Spinal cord (tissue), 9 donors: ENCODE measurements at regions not wholly inside any gene's neighbourhood (a gene's known extent, or its start where the extent isn't known, plus 50 kb on each side); places are given as distances from the start of the nearest gene placed in this dataset.

Source experiments
- DNase-seq, 6 donors: peaks; one replicate each; pipeline versions ENCODE4 v3.0.0 to v3.0.0-alpha.2; 2013 to 2015; ENCODE audit warnings: low spot score in 6 of 6, low read depth in 4 of 6
- H3K27ac ChIP-seq: one replicate; pipeline ENCODE4 v1.5.1; 2013; ENCODE audit warnings: low read depth, low read length, control low read depth
- H3K27me3 ChIP-seq: one replicate; pipeline ENCODE4 v1.6.1; 2013; ENCODE audit warnings: low read length; ENCODE audit not compliant: control insufficient read depth, insufficient read depth
- H3K36me3 ChIP-seq: one replicate; pipeline ENCODE4 v1.6.1; 2013; ENCODE audit warnings: low read length; ENCODE audit not compliant: control insufficient read depth, insufficient read depth
- H3K4me1 ChIP-seq: one replicate; pipeline ENCODE4 v1.6.1; 2013; ENCODE audit warnings: low read length; ENCODE audit not compliant: control insufficient read depth, insufficient read depth
- H3K4me3 ChIP-seq: one replicate; pipeline ENCODE4 v1.5.1; 2013; ENCODE audit warnings: low read depth, low read length, control low read depth
- H3K9me3 ChIP-seq: one replicate; pipeline ENCODE4 v1.6.1; 2013; ENCODE audit warnings: low read length; ENCODE audit not compliant: control insufficient read depth, insufficient read depth
- WGBS: methylation state at CpG from one replicate; pipeline ENCODE4 v1.1.5; 2013; ENCODE audit warnings: missing lambda C conversion rate; ENCODE audit not compliant: insufficient coverage; 5-methylcytosine and 5-hydroxymethylcytosine counted together
- donor health status: healthy.

DNA sequence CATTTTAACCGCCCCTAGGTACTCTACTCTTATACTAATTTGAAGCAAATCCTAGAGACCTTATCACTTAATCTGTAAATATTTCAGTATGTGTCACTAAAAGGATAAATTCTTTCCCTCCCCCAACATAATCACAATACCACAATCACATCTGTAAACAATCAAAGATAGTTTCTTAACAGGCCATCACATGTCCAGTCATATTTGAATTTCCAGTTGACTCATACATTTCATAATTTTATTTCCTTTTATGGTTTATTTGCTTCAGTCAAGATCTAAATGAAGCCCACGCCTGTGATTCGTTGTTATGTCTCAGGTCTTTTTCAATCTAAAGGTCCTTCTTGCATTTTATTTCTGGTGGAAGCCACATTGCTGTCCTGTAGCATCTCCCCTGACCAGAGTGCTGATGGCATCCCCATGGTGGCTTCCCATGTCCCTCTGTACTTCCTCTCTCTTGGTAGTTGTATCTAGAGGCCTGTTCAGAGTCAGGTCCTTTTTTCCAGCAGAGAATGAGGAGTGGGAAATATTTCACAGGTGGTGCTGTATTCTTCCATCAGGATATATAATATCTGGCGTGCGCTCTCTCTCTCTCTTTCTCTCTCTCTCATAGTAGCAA, 128.6 kb upstream of the SLC22A23 start:
- Histone ChIP-seq H3K36me3 (no peaks in the 10 kb centered on the region), H3K27ac (no peak overlapping the region), H3K27me3 (no peaks in the 10 kb centered on the region), H3K4me3 (no peak overlapping the region), H3K4me1 (no peaks in the 10 kb centered on the region), H3K9me3 (peaks cover 3% of the 10 kb centered on the region)
- DNase-seq, result no peak
- WGBS, result 100% methylated on average over 2 of the region's 5 CpGs

DNA sequence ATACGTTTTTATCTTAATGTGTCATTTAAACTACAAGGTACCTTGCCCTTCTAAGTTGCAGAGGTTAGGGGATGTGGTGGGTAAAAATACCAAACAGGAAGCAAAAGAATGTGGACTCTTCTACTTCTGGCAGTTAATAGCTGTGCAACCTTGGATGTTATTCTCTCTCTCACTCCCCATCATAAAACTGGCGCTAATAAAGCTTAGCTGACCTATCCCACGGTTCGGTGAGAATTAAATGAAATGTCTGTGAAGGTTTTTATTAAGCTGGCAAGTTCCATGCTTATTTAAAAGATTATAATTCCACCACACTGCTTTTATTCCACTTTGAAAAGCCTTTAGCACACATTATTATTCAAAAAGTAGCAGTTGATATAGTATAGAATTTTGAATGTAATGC, 127.8 kb upstream of the SLC22A23 start:
- Histone ChIP-seq H3K36me3 (no peaks in the 10 kb centered on the region), H3K27me3 (no peaks in the 10 kb centered on the region), H3K4me3 (no peak overlapping the region), H3K9me3 (peaks cover 3% of the 10 kb centered on the region), H3K27ac (no peak overlapping the region), H3K4me1 (no peaks in the 10 kb centered on the region)
- DNase-seq, result no peak
- WGBS, result no CpG with 5 or more reads among the region's 4 CpGs

DNA sequence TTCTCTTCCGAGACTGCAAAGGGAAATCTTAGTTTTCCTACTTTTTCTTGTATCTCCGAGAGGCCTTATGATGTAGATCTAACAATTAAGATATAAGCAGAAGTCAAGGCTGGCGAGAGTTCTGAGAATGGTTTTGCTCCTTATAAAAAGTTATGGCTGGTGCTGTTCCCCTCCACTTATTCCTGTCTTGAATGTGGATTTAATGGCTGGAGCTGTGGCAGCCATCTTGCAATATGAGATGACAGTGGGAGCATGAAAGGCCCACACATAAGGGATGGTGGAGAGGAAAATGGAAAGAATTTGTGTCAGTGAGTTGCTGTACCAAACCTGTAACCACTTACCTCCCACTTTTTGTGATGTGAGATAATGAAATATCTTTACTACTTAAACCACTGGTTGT, 124.6 kb upstream of the SLC22A23 start:
- Histone ChIP-seq H3K27ac (no peak overlapping the region), H3K36me3 (no peaks in the 10 kb centered on the region), H3K4me3 (no peak overlapping the region), H3K27me3 (no peaks in the 10 kb centered on the region), H3K9me3 (no peaks in the 10 kb centered on the region), H3K4me1 (no peaks in the 10 kb centered on the region)
- no CpG with 5 or more reads among the region's 3 CpGs for WGBS
- no peak for DNase-seq

DNA sequence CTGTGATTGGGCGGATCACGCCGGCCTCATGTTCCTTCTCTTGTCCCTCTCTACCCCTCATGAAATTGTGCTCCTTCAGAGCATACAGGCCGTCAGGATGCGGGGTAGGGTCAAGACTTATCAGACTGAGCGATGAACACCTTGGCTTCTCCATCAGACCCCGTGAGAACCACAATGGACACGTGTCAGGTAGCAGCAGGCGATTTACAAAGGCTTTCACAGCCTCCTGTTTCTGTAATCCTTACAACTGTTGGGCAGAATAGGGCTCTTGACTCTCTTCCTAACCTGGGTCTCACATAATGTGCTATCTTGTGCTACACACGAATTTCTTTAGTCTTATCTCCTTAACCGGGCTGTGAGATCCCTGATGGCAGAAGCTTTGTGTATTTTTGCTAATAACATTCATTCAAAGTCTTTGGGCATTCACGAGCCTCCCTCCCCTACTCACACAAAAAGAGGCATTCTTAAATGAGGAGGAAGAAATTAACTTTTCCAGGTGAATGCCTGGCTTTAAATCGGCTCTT, 122.9 kb upstream of the SLC22A23 start:
- Histone ChIP-seq H3K27me3 (no peaks in the 10 kb centered on the region), H3K4me1 (no peaks in the 10 kb centered on the region), H3K9me3 (no peaks in the 10 kb centered on the region), H3K27ac (no peak overlapping the region), H3K4me3 (no peak overlapping the region), H3K36me3 (no peaks in the 10 kb centered on the region)
- DNase-seq, result no peak
- 85% methylated on average over 9 of the region's 13 CpGs for WGBS

DNA sequence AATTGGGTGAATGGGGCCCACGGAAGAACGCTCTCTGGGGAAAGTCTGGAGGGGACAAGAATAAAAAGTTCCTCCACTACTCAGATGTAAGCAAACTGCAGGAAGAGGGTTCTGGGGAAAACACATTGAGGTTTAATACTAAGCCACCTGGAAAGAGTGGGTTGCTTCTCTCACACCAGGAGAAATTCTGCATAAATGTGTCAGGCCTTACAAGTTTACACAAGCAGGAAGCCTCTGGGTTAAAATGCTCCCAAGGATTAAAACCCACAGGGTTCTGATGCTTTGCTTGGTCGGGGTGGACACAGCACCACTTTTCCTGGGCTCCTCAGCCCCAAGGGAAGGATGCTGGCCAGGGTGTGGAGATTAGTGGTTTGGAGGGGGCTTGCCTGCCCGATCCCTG, 122.1 kb upstream of the SLC22A23 start:
- no peaks in the 10 kb centered on the region for H3K36me3 ChIP-seq
- H3K4me1 ChIP-seq, result no peaks in the 10 kb centered on the region
- H3K4me3 ChIP-seq, result no peak overlapping the region
- no peaks in the 10 kb centered on the region for H3K9me3 ChIP-seq
- no peak for DNase-seq
- H3K27ac ChIP-seq, result no peak overlapping the region
- 90% methylated on average over 2 of the region's 4 CpGs for WGBS
- H3K27me3 ChIP-seq, result no peaks in the 10 kb centered on the region

DNA sequence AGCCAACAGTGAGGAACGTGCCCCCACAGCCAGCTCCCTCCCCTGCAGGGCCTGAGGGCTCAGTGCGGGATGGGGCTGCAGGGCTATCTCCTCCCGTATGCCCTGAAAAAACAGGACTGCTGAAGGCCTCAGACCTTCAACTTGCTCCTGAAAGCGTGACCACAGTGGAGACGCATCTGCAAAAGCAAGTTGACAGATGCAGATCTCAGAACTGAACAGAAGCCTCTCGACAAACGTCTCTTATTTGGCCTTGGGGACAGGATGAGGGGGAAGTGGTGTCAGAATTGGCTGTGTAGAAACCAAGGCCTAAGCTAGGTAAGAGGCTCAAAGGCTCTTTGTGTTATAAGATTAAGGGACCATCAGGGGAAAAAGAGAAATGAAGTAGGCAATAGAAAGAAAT, 120.7 kb upstream of the SLC22A23 start:
- Histone ChIP-seq H3K27me3 (no peaks in the 10 kb centered on the region), H3K4me3 (no peak overlapping the region), H3K36me3 (no peaks in the 10 kb centered on the region), H3K9me3 (no peaks in the 10 kb centered on the region), H3K27ac (no peak overlapping the region), H3K4me1 (no peaks in the 10 kb centered on the region)
- 58% methylated on average over 7 of the region's 7 CpGs for WGBS
- DNase-seq, result no peak

DNA sequence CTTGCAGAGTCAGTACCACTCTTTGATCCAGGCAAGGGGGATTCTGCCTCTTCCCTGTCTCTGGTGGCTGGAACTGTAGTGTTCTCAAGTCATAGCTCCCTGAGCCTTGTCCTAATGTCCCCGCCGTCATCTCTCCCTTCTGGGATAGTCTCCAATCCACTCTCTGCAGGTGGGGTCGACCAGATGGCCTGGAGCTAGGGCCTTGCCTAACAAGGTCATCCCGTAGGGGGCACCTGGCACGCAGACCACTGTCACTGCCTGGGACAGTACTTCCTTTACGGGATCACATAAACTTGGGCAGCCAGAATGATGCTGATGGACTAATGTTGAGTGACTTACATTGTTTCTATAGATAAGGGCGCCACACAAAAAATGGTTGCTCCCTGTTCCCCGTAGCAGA, 118.9 kb upstream of the SLC22A23 start:
- H3K4me3 ChIP-seq, result no peak overlapping the region
- WGBS, result 87% methylated on average over 6 of the region's 8 CpGs
- no peak overlapping the region for H3K27ac ChIP-seq
- DNase-seq, result no peak
- H3K36me3 ChIP-seq, result no peaks in the 10 kb centered on the region
- H3K4me1 ChIP-seq, result peaks cover 4% of the 10 kb centered on the region
- H3K9me3 ChIP-seq, result no peaks in the 10 kb centered on the region
- H3K27me3 ChIP-seq, result no peaks in the 10 kb centered on the region

DNA sequence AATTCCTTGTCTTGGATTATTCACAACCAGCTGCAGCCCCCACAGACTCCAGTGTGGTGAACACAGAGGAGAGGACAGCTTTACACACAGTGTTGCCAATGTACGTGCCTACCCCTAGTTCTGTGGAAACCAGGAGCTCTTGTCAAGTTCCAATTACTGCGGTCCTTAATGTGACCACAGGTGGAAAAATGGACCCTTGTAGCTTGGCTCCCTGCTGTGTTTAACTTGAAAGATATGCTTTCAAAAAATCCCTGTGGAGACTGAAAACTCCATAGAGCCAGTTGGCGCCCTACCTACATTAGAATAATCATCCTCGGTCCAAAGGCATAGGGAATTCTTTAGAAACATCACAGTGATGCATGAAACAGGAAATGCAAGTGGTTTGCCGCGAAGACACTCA, 118.3 kb upstream of the SLC22A23 start:
- WGBS, result 78% methylated on average over 4 of the region's 6 CpGs
- no peak overlapping the region for H3K4me3 ChIP-seq
- peaks cover 4% of the 10 kb centered on the region for H3K4me1 ChIP-seq
- no peaks in the 10 kb centered on the region for H3K27me3 ChIP-seq
- no peaks in the 10 kb centered on the region for H3K9me3 ChIP-seq
- H3K27ac ChIP-seq, result no peak overlapping the region
- DNase-seq, result no peak
- no peaks in the 10 kb centered on the region for H3K36me3 ChIP-seq

DNA sequence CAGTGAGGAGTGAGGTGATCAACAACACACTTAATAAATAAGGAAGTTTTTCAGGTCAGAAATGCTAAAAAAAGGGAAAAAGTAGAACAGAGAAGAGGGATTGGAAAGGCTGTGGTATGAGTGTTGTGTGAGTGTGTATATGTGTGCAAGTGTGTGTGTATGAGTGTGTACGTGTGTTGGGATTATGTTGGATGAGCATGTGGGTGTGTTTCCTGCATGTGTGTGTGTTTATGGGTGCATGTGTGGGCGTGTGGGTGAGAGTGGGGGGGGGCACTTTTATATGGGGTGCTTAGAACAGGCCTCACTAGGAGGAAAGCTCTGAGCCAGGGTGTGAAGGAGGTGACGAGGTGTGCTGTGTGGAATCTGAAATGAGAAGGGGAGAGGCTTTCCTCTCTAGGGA, 116.8 kb upstream of the SLC22A23 start:
- no peaks in the 10 kb centered on the region for H3K36me3 ChIP-seq
- H3K27ac ChIP-seq, result no peak overlapping the region
- H3K9me3 ChIP-seq, result no peaks in the 10 kb centered on the region
- no peak overlapping the region for H3K4me3 ChIP-seq
- WGBS, result 88% methylated on average over 2 of the region's 3 CpGs
- no peaks in the 10 kb centered on the region for H3K27me3 ChIP-seq
- no peak for DNase-seq
- H3K4me1 ChIP-seq, result peaks cover 7% of the 10 kb centered on the region

DNA sequence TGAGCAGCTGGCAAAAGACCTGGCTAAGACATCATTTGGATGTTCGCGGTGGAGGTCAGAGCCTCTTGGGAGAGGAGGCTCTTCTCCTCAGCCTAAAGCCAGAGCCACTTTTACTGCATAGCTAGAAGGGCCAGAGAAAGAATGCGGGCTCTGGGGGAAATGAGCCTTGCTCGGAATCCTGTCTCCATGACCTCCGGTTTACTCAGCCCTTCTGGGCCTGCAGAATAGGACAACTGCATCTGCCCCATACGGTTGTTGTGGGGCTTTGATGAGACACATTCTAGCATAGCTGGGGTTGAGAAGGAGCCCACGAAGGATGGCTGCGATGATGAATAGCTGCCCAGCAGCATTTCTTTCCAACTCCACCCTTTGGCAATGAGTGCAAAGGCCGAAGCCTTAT, 115.0 kb upstream of the SLC22A23 start:
- H3K4me3 ChIP-seq, result no peak overlapping the region
- H3K27ac ChIP-seq, result no peak overlapping the region
- no peaks in the 10 kb centered on the region for H3K9me3 ChIP-seq
- H3K36me3 ChIP-seq, result no peaks in the 10 kb centered on the region
- 68% methylated on average over 6 of the region's 9 CpGs for WGBS
- no peaks in the 10 kb centered on the region for H3K27me3 ChIP-seq
- DNase-seq, result no peak
- peaks cover 7% of the 10 kb centered on the region for H3K4me1 ChIP-seq
